ENCODE measurements at regions not wholly inside any gene's neighbourhood (a gene's known extent, or its start where the extent isn't known, plus 50 kb on each side); places are given as distances from the start of the nearest gene placed in this dataset.

DNA sequence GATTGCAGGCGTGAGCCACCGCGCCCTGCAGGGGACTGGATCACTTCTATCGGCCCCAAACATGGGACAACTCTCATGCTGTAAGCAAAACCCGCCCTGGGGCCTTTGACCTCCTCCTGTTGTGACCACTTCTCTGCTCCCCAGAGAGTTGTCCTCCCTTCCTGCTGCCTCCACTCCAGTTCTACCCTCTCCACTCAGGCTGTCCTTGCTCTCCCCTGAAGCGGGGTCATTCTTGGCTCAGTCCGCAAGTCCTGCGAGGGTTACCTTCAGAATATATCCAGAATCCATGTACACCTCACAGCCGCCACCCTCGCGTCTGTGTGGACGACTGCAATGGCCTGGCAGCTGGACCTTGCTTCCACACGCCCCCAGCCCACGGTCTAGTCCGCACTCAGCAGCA, 273.7 kb downstream of the PBX3 start:
- TF ChIP-seq POLR2AphosphoS5 (IDR thresholded peaks at IDR 0.05; ENCODE audit: low read depth) (no peak), EZH2 (IDR thresholded peaks at IDR 0.05; ENCODE audit: low read depth, unreplicated experiment) (no peak), ZNF331 (CRISPR knock-in tag; IDR thresholded peaks at IDR 0.05; ENCODE audit: low read depth) (no peak), EZH2phosphoT487 (IDR thresholded peaks at IDR 0.05; ENCODE audit: unreplicated experiment) (no peak), ZNF114 (CRISPR knock-in tag; IDR thresholded peaks at IDR 0.05) (no peak)
- TF ChIP-seq, protein P1, sequence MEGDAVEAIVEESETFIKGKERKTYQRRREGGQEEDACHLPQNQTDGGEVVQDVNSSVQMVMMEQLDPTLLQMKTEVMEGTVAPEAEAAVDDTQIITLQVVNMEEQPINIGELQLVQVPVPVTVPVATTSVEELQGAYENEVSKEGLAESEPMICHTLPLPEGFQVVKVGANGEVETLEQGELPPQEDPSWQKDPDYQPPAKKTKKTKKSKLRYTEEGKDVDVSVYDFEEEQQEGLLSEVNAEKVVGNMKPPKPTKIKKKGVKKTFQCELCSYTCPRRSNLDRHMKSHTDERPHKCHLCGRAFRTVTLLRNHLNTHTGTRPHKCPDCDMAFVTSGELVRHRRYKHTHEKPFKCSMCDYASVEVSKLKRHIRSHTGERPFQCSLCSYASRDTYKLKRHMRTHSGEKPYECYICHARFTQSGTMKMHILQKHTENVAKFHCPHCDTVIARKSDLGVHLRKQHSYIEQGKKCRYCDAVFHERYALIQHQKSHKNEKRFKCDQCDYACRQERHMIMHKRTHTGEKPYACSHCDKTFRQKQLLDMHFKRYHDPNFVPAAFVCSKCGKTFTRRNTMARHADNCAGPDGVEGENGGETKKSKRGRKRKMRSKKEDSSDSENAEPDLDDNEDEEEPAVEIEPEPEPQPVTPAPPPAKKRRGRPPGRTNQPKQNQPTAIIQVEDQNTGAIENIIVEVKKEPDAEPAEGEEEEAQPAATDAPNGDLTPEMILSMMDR (conservative IDR thresholded peaks at IDR 0.05; ENCODE audit: low read depth in 2 of 2) = no peak
- TF ChIP-seq, protein P2, sequence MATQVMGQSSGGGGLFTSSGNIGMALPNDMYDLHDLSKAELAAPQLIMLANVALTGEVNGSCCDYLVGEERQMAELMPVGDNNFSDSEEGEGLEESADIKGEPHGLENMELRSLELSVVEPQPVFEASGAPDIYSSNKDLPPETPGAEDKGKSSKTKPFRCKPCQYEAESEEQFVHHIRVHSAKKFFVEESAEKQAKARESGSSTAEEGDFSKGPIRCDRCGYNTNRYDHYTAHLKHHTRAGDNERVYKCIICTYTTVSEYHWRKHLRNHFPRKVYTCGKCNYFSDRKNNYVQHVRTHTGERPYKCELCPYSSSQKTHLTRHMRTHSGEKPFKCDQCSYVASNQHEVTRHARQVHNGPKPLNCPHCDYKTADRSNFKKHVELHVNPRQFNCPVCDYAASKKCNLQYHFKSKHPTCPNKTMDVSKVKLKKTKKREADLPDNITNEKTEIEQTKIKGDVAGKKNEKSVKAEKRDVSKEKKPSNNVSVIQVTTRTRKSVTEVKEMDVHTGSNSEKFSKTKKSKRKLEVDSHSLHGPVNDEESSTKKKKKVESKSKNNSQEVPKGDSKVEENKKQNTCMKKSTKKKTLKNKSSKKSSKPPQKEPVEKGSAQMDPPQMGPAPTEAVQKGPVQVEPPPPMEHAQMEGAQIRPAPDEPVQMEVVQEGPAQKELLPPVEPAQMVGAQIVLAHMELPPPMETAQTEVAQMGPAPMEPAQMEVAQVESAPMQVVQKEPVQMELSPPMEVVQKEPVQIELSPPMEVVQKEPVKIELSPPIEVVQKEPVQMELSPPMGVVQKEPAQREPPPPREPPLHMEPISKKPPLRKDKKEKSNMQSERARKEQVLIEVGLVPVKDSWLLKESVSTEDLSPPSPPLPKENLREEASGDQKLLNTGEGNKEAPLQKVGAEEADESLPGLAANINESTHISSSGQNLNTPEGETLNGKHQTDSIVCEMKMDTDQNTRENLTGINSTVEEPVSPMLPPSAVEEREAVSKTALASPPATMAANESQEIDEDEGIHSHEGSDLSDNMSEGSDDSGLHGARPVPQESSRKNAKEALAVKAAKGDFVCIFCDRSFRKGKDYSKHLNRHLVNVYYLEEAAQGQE (IDR thresholded peaks at IDR 0.05; ENCODE audit: unreplicated experiment) = no peak

Data from GM23338 (cell line).